Activated CD4-positive, alpha-beta T cell treated with anti-CD3 and anti-CD28 coated beads for 48 hours (primary cell): ENCODE measurements at regions not wholly inside any gene's neighbourhood (a gene's known extent, or its start where the extent isn't known, plus 50 kb on each side); places are given as distances from the start of the nearest gene placed in this dataset.

Experiments
- DNase-seq: peaks from one replicate; pipeline ENCODE4 v3.0.0-alpha.2; 2020

DNA sequence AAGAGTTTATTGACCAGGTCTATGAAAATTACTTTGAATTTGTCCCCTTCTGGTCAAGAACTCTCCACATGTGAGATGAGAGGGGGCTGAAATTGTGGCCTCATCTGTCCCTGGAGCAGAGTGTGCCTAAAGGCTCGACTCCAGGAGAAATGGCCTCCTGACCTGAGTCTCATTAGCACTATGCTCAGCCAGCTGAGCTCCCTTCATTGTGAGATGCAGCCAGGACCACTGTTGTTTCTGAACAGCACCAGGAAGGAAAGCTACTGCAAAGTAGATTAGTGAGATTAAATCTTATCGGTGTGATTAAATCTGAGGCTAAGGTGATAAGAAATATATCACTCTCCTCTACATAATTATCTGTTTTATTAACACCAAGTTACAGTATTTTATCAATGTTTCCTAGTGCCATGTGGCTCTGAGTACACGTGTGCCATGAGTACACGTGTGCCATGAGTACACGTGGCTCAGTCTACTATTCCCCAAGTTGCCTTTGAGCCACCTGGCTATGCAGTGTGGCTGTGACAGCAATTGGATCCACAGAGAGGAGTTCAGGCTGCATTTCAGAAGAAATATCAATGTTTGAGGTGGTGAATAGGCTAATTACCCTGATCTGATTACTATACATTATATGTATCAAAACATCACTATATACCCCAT, 126.9 kb downstream of the IPMK start:
- DNase-seq, result no peak

DNA sequence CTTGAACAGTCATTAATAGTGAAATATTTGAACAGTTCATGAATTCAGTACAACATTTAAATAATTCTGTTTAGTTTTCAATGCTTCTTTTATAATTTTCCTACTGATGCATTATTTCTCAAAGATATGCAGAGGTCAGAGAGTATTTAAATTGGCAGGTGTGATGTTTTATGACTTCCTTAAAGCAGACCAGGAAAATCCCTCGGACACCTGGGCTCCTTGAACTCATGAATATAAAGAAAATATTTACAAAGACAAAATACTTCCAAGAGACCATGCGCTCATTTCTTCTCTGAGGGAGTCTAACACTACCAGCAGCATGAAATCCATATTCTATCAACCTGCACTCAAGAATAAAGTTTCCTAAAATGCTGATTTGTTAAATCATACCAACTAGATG, 127.6 kb downstream of the IPMK start:
- DNase-seq, result no peak

DNA sequence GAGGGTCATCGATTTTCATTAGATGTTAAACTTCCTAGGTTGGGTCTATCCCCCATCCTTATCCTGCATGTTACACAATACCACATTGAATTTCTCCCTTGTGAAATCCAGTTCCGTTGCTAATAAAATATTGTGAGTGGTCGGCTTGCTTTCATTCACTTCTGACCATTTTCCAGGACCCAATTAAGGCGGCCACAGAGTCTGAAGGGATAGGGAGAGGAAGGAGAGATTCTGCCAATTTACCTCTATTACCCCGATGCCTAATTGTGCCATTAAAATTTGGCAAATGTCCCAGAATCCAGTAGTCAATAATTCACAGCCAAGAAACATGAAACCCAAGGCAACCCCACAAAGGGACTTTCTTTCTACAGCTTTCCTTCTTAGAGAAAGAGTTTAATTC, 129.9 kb downstream of the IPMK start:
- DNase-seq, result no peak

DNA sequence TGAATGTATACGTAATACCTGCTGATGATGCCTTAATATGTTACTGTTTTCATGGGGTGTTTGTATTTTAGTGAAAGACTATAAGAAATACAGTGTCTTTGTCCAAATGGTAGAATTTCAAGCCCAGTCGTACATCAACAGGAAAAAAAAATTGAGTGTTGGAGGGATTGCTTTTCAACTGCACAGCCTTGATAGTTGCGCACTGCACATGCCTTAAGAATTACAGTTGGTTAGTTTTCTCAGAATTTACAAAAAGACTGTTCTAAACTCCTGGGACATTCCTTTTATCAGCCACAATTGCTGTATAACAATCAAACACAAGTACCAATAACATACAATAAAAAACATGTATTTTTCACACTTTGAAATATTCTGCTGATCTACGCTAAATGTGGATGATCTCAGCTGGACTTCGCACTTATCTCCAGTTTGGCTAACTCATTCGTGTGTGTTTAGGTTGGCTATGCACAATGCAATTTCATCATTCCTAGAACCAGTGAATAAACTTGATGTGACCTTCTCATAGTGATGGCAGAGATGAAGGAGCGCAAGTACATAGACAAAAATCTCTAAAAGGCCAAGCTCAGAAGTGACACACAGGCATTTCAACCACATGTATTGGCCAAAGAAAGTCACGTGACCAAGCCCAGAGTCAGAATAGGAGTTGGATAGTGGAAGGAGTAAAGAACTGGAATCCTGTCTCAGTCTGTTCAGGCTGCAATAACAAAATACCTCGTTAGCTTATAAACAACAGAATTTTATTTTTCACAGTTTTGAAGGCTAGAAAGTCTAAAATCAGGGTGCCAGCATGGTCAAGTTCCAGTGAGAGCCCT, 152.3 kb downstream of the IPMK start:
- no peak for DNase-seq

DNA sequence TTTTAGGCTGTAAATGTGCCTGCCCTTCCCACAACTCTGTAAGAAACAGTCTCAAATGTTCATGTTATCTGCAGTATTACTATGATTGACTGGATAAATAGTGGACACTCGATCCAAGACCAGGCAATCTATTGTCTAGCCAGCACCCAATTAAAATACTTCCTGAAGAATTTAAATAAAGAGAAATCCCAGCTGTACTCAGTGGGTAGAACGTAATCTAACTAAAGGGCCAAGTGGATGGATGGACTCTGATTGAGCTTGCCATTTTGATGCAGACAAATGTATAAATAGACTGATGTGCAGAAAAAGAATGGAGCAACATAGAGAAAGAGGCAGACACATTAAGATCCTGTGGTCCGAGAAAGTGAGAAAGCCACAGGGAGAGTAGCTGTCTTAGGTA, 158.0 kb downstream of the IPMK start:
- DNase-seq, result no peak

DNA sequence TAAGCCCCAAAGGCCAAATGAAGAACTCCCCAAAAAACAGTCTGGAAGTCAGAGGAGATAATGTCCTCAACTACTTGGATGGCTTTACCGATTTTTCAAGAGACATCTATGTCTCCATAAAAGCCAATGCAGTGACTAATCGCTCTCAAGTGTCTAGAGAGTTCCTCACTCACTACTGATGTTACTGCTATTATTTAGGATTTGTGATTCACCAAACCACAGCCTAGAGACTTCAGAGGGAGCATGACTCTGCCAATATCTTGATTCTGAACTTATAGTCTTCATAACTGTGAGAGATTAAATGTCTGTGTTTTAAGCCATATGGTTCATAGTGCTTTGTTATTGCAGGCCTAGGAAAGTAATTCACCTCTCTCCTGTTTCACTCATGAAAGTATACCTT, 160.2 kb downstream of the IPMK start:
- no peak for DNase-seq

DNA sequence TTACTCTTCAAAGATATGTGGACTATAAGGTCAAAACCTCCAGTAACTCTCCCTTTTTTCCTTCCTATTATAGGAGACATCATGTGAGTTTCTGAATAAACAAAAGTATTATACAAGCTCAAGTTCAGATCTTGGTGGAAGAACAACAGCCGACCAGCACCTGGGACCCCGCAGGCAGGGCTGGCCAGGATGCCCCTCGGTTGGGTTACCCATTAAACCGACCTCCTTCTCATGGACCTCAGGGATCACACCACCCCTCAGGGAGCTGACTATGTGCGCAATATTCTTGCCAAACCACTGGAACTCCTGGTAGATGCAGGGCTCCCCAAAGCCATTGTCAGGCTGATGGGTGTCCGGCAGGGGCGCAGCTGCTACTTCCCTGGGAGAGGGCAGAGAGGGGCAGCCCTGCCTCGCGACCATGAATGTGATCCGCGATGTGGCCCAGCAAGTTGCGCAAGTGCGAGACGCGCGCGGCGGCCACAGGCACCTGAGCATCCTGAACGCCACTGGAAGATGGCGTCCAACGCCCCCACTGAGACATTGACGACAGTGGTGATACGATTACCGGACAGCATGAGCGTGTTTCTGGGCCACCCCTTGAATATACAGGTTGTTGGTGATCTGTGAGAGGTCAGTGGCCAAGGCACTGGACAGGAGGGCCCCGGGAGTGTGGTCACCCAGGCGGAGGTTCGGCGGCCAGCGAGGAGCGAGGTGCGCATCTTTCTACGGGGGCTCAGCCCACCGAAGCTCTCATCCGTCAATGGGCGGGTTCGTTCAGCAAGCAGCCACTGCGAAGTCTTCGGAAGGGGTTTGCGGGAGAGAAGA, 161.3 kb downstream of the IPMK start:
- no peak for DNase-seq

DNA sequence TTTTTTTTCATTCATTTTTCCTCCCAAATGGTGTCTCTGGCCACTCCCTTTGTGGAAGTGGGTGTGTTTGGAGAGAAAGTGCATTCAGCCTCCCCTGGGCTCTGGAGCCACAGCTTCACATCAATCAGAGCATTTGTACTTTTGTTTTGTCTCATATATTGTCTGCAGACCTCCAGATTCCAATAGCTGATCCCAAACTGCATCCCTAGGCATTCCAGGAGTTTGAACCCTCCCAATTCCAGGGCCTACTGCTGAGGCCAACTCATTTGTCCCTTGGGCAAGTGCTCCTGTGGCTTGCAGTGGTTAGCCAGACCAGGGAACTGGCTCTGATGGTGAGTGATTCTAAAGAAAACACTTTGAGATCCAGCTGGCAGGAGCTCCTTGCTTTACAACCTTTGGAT, 163.3 kb downstream of the IPMK start:
- DNase-seq, result no peak

DNA sequence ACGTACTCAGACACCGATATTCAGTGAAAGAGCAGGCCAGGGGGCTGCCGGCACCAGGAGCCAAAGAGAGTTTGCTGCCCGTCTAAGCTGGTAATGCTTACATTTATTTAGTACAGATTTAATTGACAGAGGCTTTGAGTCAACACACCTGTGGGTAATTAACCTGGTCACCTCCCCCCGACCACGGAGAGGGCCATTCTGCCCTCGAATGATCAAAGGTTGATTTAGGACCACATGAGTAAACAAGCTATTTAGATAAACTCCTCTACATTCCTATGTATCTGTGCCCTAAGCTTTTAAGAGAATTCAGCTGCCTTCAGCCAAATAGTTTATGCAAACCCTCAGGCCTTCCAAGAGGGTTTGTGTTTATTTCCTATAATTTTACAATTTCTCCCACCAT, 164.8 kb downstream of the IPMK start:
- no peak for DNase-seq

DNA sequence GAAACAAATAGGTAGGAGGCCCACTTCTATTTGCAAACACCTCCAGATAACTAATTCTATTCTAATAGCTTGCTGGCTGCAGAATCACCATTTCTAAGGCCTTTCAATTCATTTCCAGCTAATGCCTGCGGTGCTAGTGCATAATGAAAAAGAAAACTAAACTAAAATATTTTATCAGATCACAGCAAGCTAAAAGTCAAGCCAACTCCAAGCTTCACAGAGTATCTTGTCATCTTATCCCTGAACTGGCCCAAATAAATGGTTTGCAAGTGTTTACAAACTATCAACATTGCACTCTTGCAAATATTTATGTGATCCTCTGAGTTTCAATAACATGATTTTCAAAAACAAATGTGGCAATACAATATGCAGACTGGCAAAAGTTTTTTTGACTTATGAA, 166.0 kb downstream of the IPMK start:
- no peak for DNase-seq

DNA sequence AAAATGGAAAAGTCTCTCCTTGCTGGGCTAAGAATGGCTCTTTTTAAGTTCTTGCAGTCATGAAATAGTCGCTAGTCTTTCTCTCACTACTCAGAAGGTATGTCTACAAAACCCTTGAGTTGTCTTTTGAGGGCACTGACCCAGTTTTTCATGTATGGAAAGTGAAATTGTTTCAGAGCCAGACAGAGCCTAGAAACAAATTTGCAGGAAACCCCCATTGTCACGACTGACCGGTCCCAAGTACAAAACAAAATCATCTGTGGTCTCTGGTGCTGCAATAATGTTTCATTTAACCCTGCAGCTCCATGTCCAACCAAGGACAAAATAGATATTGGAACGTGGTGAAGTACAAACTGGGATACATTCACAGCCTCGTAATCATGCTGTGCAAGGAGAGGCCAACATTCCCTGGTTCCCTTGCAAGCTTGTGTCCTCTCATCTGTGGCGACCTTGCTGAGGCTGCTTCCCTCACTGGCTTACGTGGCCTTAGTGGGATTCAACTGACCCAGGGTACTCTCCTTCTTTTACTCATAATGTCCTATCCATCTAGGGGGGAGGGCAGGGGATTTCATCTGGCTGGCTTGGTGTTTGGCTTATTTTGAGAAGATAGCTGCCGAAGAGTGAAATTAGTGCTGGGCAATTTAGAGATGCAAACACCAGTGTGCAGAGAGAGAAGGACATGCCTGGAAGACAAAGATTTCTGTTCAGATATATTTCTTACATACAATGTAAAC, 172.5 kb downstream of the IPMK start:
- DNase-seq, result no peak

DNA sequence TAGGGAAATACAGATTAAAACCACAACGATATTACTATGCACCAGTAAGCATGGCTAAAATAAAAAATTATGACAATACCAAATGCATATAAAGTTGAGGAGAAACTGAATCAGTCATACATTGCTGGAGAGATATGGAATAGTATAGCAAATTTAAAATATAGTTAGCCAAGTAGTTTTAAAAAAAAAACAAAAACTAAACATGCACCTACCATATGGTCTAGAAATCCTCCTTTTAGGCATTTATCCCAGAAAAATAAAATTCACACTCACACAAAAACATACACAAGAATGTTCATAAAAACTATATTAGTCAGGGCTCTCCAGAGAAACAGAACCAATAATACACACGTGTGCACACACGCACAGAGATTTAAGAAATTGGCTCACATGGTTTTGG, 175.8 kb downstream of the IPMK start:
- DNase-seq, result no peak

DNA sequence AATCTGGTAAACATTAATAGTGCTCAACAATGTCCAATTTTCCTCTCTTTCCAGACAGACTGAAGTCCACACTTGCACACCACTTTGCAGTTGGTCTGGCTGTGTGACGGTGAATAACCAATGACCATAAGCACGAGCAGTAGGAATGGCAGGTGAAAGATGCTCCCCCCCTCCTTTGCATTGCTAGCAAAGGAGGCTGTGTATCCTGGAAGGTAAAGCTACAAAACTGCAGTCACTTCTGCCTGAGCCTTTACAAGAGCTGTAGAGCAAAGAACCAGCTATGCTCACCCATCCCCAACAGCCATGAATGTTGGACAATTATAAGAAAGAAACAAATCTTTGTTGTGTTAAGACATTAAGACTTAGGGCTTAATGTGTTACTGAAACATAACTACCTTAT, 178.0 kb downstream of the IPMK start:
- no peak for DNase-seq

DNA sequence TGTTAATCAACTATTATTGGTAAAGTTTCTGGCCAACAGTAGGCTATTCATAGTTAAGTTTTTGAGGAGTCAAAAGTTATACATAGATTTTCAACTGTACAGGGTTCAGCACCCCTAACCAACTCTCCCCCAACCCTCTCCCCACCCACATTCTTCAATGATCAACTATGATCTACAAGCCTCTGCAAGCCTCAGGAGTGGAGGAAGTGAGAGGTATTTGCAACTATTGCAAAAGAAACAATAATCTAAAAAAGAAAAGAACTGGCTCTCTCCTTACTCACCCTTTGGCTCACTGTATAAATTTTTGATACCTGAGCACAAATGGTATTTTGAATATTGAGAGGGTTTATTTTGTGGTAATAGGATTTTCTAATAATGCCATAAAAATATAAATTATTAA, 179.8 kb downstream of the IPMK start:
- DNase-seq, result no peak

DNA sequence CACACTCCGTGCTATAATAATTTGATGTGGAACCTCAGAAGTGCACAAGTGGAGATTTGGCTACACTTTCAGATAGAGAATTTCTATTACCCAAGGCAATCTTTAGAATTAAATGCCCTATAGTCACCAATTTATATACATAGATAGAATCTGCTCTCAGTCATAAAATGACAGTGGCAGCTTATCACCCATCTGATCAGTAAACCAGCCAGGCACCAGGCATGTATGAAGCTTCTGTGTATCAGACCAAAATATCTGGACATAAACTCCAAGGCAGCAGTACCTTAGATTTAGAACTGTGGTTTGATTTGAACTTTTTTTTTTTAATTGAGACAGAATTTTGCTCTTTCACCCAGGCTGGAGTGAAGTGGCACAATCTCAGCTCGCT, 180.9 kb downstream of the IPMK start:
- no peak for DNase-seq

DNA sequence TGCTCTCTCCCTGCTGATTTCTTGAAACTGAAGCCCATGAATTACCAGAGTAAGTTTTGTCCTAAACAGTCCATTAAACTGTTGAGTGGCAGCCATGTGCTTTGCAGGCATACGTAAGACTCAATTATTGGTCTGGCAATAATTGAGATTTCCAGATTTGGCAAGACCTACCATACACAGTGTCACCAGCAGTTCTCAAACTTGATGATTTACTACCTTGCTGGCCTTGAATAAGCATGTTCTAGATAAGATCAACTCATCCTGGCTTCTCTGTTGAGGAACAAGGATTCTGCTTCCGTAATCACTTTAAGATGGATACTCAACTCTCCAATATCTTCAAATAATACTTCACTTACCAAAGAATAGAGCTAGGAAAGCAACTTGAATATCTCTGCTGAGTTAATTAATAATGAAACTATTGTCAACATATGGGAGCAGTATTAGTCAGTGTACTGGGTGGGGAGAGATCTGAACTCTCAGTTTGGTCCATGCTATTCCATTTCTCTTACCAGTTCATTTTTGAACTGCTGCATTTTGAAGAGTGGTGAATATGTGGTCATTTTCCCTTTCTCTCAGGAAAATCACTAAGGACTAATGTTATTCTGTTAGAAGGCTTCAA, 181.4 kb downstream of the IPMK start:
- DNase-seq, result no peak

DNA sequence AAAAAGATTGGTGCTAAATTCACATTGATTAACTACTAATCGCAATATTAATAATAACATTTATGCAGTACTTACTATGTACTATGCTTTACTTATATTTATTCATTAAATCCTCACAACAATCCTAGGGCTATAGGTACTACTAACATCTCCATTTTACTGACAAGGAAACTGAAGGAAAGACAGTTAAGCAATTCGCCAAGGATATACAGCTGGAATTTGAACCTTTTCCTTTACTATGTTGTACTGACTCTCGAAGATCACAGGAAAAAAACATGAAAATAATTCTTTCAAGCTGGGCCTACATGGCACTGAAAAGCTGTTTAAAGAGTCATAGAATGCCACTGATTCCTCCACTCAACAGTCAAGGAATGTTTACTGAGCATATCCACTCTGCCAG, 185.4 kb downstream of the IPMK start:
- DNase-seq, result no peak

DNA sequence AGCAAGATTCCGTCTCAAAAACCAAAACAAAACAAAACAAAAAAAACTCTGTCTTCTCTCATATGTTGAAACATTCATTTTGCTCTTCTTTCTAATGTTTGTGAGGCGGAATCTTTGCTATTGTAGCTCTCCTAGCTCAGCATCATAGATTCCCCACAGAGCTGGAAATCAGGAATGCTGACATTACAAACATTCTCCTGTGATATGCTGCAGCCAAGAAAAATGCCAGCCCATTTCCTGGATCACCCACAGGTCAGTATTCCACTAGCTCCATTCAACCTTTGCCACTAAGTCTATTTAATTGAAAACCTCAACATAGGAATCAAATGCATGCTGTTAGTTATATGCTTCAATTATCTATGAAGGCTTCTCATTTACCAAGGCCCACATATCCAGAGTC, 186.3 kb downstream of the IPMK start:
- DNase-seq, result no peak

DNA sequence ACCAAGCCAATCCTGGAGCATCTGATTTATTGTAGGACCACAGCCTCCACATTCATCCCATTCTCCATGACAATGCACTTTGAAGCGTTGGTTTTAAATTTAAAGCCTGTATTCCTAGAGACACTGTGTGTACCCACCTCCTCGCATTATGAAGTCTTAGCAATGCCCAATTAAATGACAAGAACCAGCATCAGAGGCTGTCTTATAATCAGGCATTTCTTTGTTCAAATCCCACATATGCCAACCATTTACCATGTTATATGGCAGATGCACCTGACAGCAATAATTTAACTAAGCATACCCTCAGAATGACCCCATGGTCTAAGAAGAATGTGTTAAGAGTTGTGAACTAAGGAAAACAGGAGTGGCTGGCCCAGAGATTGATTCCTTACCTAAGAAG, 188.2 kb downstream of the IPMK start:
- DNase-seq, result no peak

DNA sequence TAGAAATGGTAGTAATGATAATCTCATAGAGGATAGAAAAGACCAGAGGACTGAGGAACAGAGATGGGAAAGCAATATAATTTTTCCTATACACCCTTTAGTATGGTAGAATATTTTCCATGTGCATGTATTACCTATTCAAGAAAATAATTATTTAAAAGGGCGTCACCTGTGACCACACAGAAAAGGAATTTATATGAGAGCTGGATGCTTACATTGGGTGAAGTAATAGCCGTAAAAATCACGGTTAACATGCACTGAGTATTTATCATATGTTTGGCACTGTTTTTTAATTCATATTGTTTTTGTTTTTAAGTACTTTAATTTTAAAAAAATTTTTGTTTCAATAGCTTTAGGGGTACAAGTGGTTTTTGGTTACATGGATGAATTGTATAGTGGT, 195.1 kb downstream of the IPMK start:
- DNase-seq, result no peak

DNA sequence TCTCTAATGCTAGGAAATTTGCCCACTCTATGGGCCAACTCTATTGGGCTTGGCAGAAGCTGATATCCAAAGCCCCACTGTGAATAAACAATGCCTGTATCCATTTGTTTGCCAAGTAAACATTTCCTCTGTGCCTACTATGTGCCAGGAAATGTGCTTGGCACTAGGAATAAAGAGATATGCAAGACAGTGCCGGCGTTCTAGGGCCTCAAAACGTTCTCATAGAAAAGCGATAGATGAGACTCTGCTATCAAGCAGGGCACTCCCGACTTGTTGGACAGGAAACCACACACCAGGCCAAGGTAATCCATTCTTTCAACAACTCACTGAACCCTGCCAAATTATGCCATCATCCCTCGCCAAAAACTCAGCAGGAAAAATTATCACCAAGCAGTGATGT, 196.7 kb downstream of the IPMK start:
- no peak for DNase-seq

DNA sequence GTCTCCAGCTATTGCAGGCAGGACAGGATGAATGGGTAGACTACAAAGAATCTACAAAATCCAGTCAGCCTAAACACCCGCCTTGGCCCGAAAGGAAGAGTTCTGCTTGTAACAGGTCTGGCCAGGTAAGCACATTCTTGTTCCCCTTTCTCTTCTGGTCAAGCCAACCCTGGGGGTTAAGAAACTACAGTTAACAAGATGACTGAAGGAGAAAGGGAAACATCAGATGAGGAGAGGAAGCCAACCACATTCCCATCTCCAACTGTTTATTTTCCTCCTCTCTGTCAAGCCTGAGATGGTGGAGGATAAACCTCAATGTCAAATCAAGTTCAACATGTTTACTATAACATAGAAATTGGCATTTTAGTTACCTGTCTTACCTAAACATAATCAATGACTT, 198.9 kb downstream of the IPMK start:
- DNase-seq, result no peak

DNA sequence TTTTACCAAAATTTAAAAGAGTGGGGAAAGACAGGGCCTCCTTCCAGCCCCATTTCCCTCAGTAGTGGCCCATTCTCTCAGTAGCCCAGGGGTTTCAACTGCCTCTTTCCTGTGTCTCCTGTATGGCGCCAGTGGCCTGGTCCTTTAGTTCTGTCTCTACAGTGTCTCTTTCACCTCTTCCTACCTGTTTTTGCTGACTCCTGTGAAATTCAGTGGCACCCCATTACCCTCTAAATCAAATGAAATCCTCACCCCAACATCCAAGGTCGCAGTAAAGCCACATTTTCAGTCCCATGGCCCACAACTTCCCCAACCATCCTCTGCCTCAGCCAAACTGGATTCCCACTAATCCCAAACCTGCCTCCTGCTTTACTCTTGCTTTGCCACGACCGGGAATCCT, 200.7 kb downstream of the IPMK start:
- no peak for DNase-seq
